ENCODE measurements at regions not wholly inside any gene's neighbourhood (a gene's known extent, or its start where the extent isn't known, plus 50 kb on each side); places are given as distances from the start of the nearest gene placed in this dataset.

DNA sequence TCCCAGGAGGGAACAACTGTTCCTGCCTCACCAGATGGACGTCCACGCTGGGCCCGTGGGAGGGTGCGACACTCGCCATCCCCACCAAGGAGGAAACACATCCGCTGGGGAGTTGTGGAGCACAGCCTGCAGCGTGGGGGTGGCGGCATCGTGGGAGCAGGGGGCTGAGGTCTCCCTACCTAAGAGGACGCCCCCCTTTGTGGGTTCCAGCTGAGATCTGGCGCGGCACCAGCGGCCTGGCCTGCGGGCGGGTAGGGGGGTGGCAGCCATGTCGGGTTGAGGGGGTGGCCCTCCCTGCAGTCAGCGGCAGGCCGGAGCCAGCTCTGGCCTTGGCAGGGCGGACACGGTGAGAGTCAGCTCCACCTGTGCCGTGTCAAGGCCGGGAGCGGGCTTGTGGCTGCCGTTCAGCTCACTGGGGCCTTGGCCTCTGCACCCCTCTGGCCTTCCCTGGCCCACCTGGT is 116.7 kb upstream of the CIBAR2 start:
- no peak for TF ChIP-seq EZH2phosphoT487 (IDR thresholded peaks at IDR 0.05; ENCODE audit: borderline replicate concordance, low read length)
- TF ChIP-seq, protein P1, sequence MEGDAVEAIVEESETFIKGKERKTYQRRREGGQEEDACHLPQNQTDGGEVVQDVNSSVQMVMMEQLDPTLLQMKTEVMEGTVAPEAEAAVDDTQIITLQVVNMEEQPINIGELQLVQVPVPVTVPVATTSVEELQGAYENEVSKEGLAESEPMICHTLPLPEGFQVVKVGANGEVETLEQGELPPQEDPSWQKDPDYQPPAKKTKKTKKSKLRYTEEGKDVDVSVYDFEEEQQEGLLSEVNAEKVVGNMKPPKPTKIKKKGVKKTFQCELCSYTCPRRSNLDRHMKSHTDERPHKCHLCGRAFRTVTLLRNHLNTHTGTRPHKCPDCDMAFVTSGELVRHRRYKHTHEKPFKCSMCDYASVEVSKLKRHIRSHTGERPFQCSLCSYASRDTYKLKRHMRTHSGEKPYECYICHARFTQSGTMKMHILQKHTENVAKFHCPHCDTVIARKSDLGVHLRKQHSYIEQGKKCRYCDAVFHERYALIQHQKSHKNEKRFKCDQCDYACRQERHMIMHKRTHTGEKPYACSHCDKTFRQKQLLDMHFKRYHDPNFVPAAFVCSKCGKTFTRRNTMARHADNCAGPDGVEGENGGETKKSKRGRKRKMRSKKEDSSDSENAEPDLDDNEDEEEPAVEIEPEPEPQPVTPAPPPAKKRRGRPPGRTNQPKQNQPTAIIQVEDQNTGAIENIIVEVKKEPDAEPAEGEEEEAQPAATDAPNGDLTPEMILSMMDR (IDR thresholded peaks at IDR 0.05; ENCODE audit: low read depth, low read length, poor library complexity, severe bottlenecking) = no peak
